ENCODE measurements at regions not wholly inside any gene's neighbourhood (a gene's known extent, or its start where the extent isn't known, plus 50 kb on each side); places are given as distances from the start of the nearest gene placed in this dataset.

GRCh38 chr21:26715878-26716506, 129.2 kb downstream of the ADAMTS1 start:
- peak; percentile 76 for TF ChIP-seq CTCF (IDR thresholded peaks at IDR 0.05)
- Histone ChIP-seq H3K4me3 (no peak overlapping the region), H3K27ac (no peak overlapping the region)
- no peak for DNase-seq (ENCODE audit: low spot score)

- TF ChIP-seq CTCF (IDR thresholded peaks at IDR 0.05): no peak
- no peak overlapping the region for H3K4me3 ChIP-seq
- DNase-seq (ENCODE audit: low spot score): no peak
- H3K27ac ChIP-seq: no peak overlapping the region
Measured at GRCh38 chr21:26715116-26715515, 130.1 kb downstream of the ADAMTS1 start.

GRCh38 chr21:26710155-26710554, 135.1 kb downstream of the ADAMTS1 start:
- no peak for TF ChIP-seq CTCF (IDR thresholded peaks at IDR 0.05)
- Histone ChIP-seq H3K4me3 (no peak overlapping the region), H3K27ac (no peak overlapping the region)
- no peak for DNase-seq (ENCODE audit: low spot score)

- Histone ChIP-seq H3K4me3 (no peak overlapping the region), H3K27ac (no peak overlapping the region)
- DNase-seq (ENCODE audit: low spot score): no peak
- TF ChIP-seq CTCF (IDR thresholded peaks at IDR 0.05): no peak
Measured at GRCh38 chr21:26709090-26709489, 136.0 kb upstream of the CYYR1 start.

- no peak for TF ChIP-seq CTCF (IDR thresholded peaks at IDR 0.05)
- H3K4me3 ChIP-seq: no peak overlapping the region
- no peak for DNase-seq (ENCODE audit: low spot score)
- no peak overlapping the region for H3K27ac ChIP-seq
Measured at GRCh38 chr21:26708223-26708800, 135.2 kb upstream of the CYYR1 start.

GRCh38 chr21:26707246-26707645, 134.2 kb upstream of the CYYR1 start:
- DNase-seq (ENCODE audit: low spot score): no peak
- Histone ChIP-seq H3K4me3 (no peak overlapping the region), H3K27ac (no peak overlapping the region)
- no peak for TF ChIP-seq CTCF (IDR thresholded peaks at IDR 0.05)

GRCh38 chr21:26698416-26698815, 125.3 kb upstream of the CYYR1 start:
- no peak for TF ChIP-seq CTCF (IDR thresholded peaks at IDR 0.05)
- Histone ChIP-seq H3K4me3 (no peak overlapping the region), H3K27ac (no peak overlapping the region)
- DNase-seq (ENCODE audit: low spot score): no peak
